H1 (cell line): ENCODE measurements at regions not wholly inside any gene's neighbourhood (a gene's known extent, or its start where the extent isn't known, plus 50 kb on each side); places are given as distances from the start of the nearest gene placed in this dataset.

Experiments used
- CTCF ChIA-PET: fragments of 300-600 bp; sonication (Branson Sonifier 250); formaldehyde crosslinking; loops from one replicate; lab custom pipeline; 2021; ENCODE audit not compliant: partially characterized antibody; lab: Charles Lee
- POLR2A ChIA-PET: fragments of 300-600 bp; sonication (Branson Sonifier 250); formaldehyde crosslinking; loops from one replicate; lab custom pipeline; 2021; ENCODE audit warnings: inconsistent platforms; ENCODE audit not compliant: partially characterized antibody; lab: Charles Lee
- DNase-seq, 2 experiments: peaks; one replicate each; pipeline versions ENCODE4 v3.0.0 to v3.0.0-alpha.2; 2010 to 2022; ENCODE audit warnings: low spot score in 2 of 2, low read depth in 1 of 2, mixed read lengths in 1 of 2
- FAIRE-seq: peaks from 2 replicates; lab custom pipeline; 2011; peaks lifted over from hg19 to GRCh38; lab: Jason Lieb, UNC
- H2AFZ ChIP-seq: 2 replicates; pipeline ENCODE4 v1.8.1; 2012; ENCODE audit warnings: low read length, inconsistent platforms
- H2AK5ac ChIP-seq: 2 replicates; pipeline ENCODE4 v1.6.1; 2013; ENCODE audit warnings: low read depth, low read length
- H2BK120ac ChIP-seq: replicated peaks from 2 replicates; pipeline ENCODE3; 2013; ENCODE audit warnings: low read depth, low read length, inconsistent platforms
- H2BK12ac ChIP-seq: 2 replicates; pipeline ENCODE4 v1.6.1; 2013; ENCODE audit warnings: low read depth, low read length
- H2BK15ac ChIP-seq: 2 replicates; pipeline ENCODE4 v1.6.1; 2013; ENCODE audit warnings: low read length
- H2BK20ac ChIP-seq: 2 replicates; pipeline ENCODE4 v1.6.1; 2013; ENCODE audit warnings: low read length
- H2BK5ac ChIP-seq: 2 replicates; pipeline ENCODE4 v1.6.1; 2013; ENCODE audit warnings: low read depth, low read length
- H3K14ac ChIP-seq: 2 replicates; pipeline ENCODE4 v1.6.1; 2013; ENCODE audit warnings: inconsistent platforms; ENCODE audit not compliant: insufficient read length
- H3K18ac ChIP-seq: 2 replicates; pipeline ENCODE4 v1.6.1; 2013; ENCODE audit warnings: low read length; ENCODE audit errors: extremely low read depth
- H3K23ac ChIP-seq: 2 replicates; pipeline ENCODE4 v1.6.1; 2013; ENCODE audit warnings: inconsistent platforms; ENCODE audit not compliant: insufficient read length
- H3K23me2 ChIP-seq: 2 replicates; pipeline ENCODE4 v1.6.1; 2013; ENCODE audit warnings: low read depth, low read length
- H3K27ac ChIP-seq: 2 replicates; pipeline ENCODE4 v1.6.1; 2011; ENCODE audit warnings: low read depth, low read length, inconsistent platforms
- H3K27me3 ChIP-seq, 4 experiments: replicated peaks in 1 of 4; 1 replicate in 1 of 4; 2 replicates in 3 of 4; pipeline versions ENCODE4 v1.6.1 to v1.8.1; 2011 to 2013; ENCODE audit warnings: low read length in 3 of 4, mild to moderate bottlenecking in 3 of 4, inconsistent platforms in 2 of 4, mixed read lengths in 2 of 4, moderate library complexity in 1 of 4; ENCODE audit not compliant: control insufficient read depth in 3 of 4, insufficient read depth in 3 of 4; ENCODE audit errors: extremely low read depth in 1 of 4
- H3K36me3 ChIP-seq, 4 experiments: 2 replicates each; pipeline versions ENCODE4 v1.6.1 to v1.8.1; 2011 to 2013; ENCODE audit warnings: mild to moderate bottlenecking in 4 of 4, low read length in 3 of 4, moderate library complexity in 2 of 4, control low read depth in 1 of 4, inconsistent platforms in 1 of 4; ENCODE audit not compliant: insufficient read depth in 4 of 4, control insufficient read depth in 2 of 4
- H3K4ac ChIP-seq: replicated peaks from 2 replicates; pipeline ENCODE3; 2013; ENCODE audit warnings: low read length, low read depth, mixed read lengths, inconsistent platforms; ENCODE audit not compliant: insufficient read length
- H3K4me1 ChIP-seq, 4 experiments: replicated peaks in 1 of 4; 1 replicate in 1 of 4; 2 replicates in 3 of 4; pipeline versions ENCODE4 v1.6.1 to v1.8.1; 2011 to 2013; ENCODE audit warnings: low read length in 3 of 4, inconsistent platforms in 2 of 4, mixed read lengths in 1 of 4; ENCODE audit not compliant: insufficient read depth in 4 of 4, control insufficient read depth in 3 of 4
- H3K4me2 ChIP-seq, 2 experiments: 2 replicates each; pipeline versions ENCODE4 v1.6.1 to v1.8.1; 2011 to 2013; ENCODE audit warnings: low read depth in 2 of 2, low read length in 2 of 2, control low read depth in 1 of 2, inconsistent platforms in 1 of 2, mild to moderate bottlenecking in 1 of 2; ENCODE audit not compliant: insufficient read depth in 1 of 2
- H3K4me3 ChIP-seq, 4 experiments: fragments of 200-600, 300-600 bp in 1 of 4; sonication (generic), shearing (Covaris generic), sonication (Bioruptor Twin) in 1 of 4; 2 replicates each; pipeline versions ENCODE4 v1.5.1 to v1.8.1; 2011 to 2016; ENCODE audit warnings: low read length in 4 of 4, low read depth in 3 of 4, control low read depth in 2 of 4, inconsistent platforms in 2 of 4, mild to moderate bottlenecking in 2 of 4, mixed read lengths in 1 of 4, moderate library complexity in 1 of 4; ENCODE audit not compliant: insufficient read depth in 2 of 4; ENCODE audit errors: extremely low read depth in 1 of 4
- H3K56ac ChIP-seq: replicated peaks from 2 replicates; pipeline ENCODE3; 2013; ENCODE audit warnings: low read depth, mild to moderate bottlenecking, mixed read lengths, low read length, inconsistent platforms; ENCODE audit not compliant: insufficient read length
- H3K79me1 ChIP-seq: 2 replicates; pipeline ENCODE4 v1.6.1; 2013; ENCODE audit warnings: low read depth, low read length, control low read depth
- H3K79me2 ChIP-seq, 2 experiments: 2 replicates each; pipeline versions ENCODE4 v1.6.1 to v1.8.1; 2012 to 2013; ENCODE audit warnings: low read length in 2 of 2, mild to moderate bottlenecking in 2 of 2, inconsistent platforms in 1 of 2; ENCODE audit not compliant: insufficient read depth in 2 of 2, control insufficient read depth in 1 of 2
- H3K9ac ChIP-seq, 4 experiments: replicated peaks in 1 of 4; 1 replicate in 1 of 4; 2 replicates in 3 of 4; pipeline versions ENCODE4 v1.6.1 to v1.8.1; 2011 to 2013; ENCODE audit warnings: low read depth in 3 of 4, low read length in 3 of 4, control low read depth in 2 of 4, mild to moderate bottlenecking in 2 of 4, moderate library complexity in 2 of 4, inconsistent platforms in 1 of 4; ENCODE audit errors: extremely low read depth in 1 of 4
- H3K9me3 ChIP-seq, 2 experiments: 2 replicates each; pipeline versions ENCODE4 v1.6.1 to v1.8.1; 2012 to 2013; ENCODE audit warnings: mild to moderate bottlenecking in 2 of 2, moderate library complexity in 2 of 2, control low read depth in 1 of 2, inconsistent platforms in 1 of 2, low read depth in 1 of 2, low read length in 1 of 2, mixed read lengths in 1 of 2; ENCODE audit not compliant: insufficient read depth in 2 of 2
- H4K20me1 ChIP-seq, 2 experiments: replicated peaks in 1 of 2; 2 replicates each; pipeline versions ENCODE3 to v1.8.1; 2011 to 2013; ENCODE audit warnings: inconsistent platforms in 2 of 2, low read length in 2 of 2, mild to moderate bottlenecking in 1 of 2; ENCODE audit not compliant: insufficient read depth in 2 of 2, control insufficient read depth in 1 of 2
- H4K5ac ChIP-seq: 2 replicates; pipeline ENCODE4 v1.6.1; 2013; ENCODE audit warnings: low read length, low read depth, mixed read lengths, inconsistent platforms; ENCODE audit not compliant: insufficient read length
- H4K8ac ChIP-seq: 2 replicates; pipeline ENCODE4 v1.8.0; 2013; ENCODE audit warnings: mild to moderate bottlenecking, moderate library complexity, low read length, inconsistent platforms; ENCODE audit not compliant: insufficient read depth; ENCODE audit errors: extremely low read depth
- H4K91ac ChIP-seq: replicated peaks from 2 replicates; pipeline ENCODE3; 2013; ENCODE audit warnings: low read length, mixed read lengths, inconsistent platforms; ENCODE audit not compliant: insufficient read length
- EZH2 ChIP-seq: fragments of 200-600 bp; sonication (generic); IDR thresholded peaks from 2 replicates; pipeline ENCODE4 v1.7.1; 2012; ENCODE audit warnings: low read depth, mild to moderate bottlenecking, moderate library complexity, low read length, inconsistent platforms; ENCODE audit not compliant: severe bottlenecking
- MAFK ChIP-seq: IDR thresholded peaks from 2 replicates; pipeline ENCODE4 v1.6.1; 2012; ENCODE audit warnings: low read depth, mild to moderate bottlenecking, improper control_type of control experiment, low read length
- SAP30 ChIP-seq: fragments of 300-600 bp; sonication (generic); IDR thresholded peaks from 2 replicates; pipeline ENCODE4 v1.7.1; 2012; ENCODE audit warnings: low read length, moderate library complexity, mild to moderate bottlenecking, inconsistent platforms; ENCODE audit not compliant: insufficient read depth, insufficient replicate concordance
- TEAD4 ChIP-seq: IDR thresholded peaks from 2 replicates; pipeline ENCODE4 v1.6.1; 2012; ENCODE audit warnings: low read depth, low read length, inconsistent platforms, mixed read lengths
- WGBS, 2 experiments: shearing (Covaris generic) in 1 of 2; methylation state at CpG; one replicate each; pipeline versions ENCODE4 v1.1.6 to v1.1.7; 2013 to 2015; ENCODE audit warnings: low lambda C conversion rate in 2 of 2, mixed read lengths in 2 of 2, inconsistent platforms in 1 of 2, low coverage in 1 of 2, missing lambda C conversion rate in 1 of 2; ENCODE audit not compliant: insufficient replicate concordance in 2 of 2, insufficient coverage in 1 of 2, insufficient read length in 1 of 2; ENCODE audit errors: extremely low coverage in 1 of 2, missing lambda C conversion rate in 1 of 2; 5-methylcytosine and 5-hydroxymethylcytosine counted together

GRCh38 chr9:95581900-95582299 lies 65.1 kb upstream of the PTCH1 start:
- H3K14ac ChIP-seq: no peak overlapping the region
- no peaks in the 10 kb centered on the region for H3K23me2 ChIP-seq
- peak overlapping the region in 2 of 4 experiments; percentile 9 to 42; a peak in 4 of 8 replicates for H3K4me3 ChIP-seq
- no peak overlapping the region for H2AK5ac ChIP-seq
- H4K20me1 ChIP-seq: no peaks in the 10 kb centered on the region
- H3K4ac ChIP-seq: no peak overlapping the region
- peak overlapping the region; percentile 74; the same call in 1 of the 2 replicates for H2BK15ac ChIP-seq
- H3K18ac ChIP-seq: peak overlapping the region; percentile 76; the same call in 1 of the 2 replicates
- H3K27me3 ChIP-seq: no peaks in the 10 kb centered on the region; a peak in 3 of 7 replicates
- H3K23ac ChIP-seq: no peak overlapping the region
- no peak overlapping the region for H4K91ac ChIP-seq
- H3K79me1 ChIP-seq: no peaks in the 10 kb centered on the region
- TF ChIP-seq TEAD4 (peak; percentile 64; the same call in 1 of the 2 replicates), SAP30 (no peak), EZH2 (peak; percentile 23), MAFK (no peak)
- WGBS, 2 experiments: 35% methylated on average over 5 of the region's 5 CpGs; no CpG with 5 or more reads in 1 of the 2 experiments
- no peaks in the 10 kb centered on the region for H3K36me3 ChIP-seq
- H2BK12ac ChIP-seq: peak overlapping the region; percentile 79; the same call in 1 of the 2 replicates
- ChIA-PET POLR2A (interaction anchor here (1.1 kb wide), 1 partner anchor 70 kb away, joined by 4 read pairs; no protein-coding TSS in a partner anchor), CTCF (no interaction called here)
- peak overlapping the region; percentile 30; the same call in 1 of the 2 replicates for H3K27ac ChIP-seq
- H2BK20ac ChIP-seq: no peak overlapping the region
- H2BK5ac ChIP-seq: no peak overlapping the region
- no peak overlapping the region for H4K5ac ChIP-seq
- H3K4me1 ChIP-seq: peaks cover 4 to 24% (median 20%) of the 10 kb centered on the region in 4 experiments
- no peak overlapping the region for H4K8ac ChIP-seq
- H3K9ac ChIP-seq: no peak overlapping the region
- H3K79me2 ChIP-seq: no peaks in the 10 kb centered on the region
- no peak overlapping the region for H3K56ac ChIP-seq
- no peak overlapping the region for H2BK120ac ChIP-seq
- DNase-seq (no peak), FAIRE-seq (peak; percentile 81)
- H3K9me3 ChIP-seq: no peaks in the 10 kb centered on the region
- peak overlapping the region; percentile 48 to 67 for H3K4me2 ChIP-seq
- no peak overlapping the region for H2AFZ ChIP-seq
